ENCODE measurements at regions not wholly inside any gene's neighbourhood (a gene's known extent, or its start where the extent isn't known, plus 50 kb on each side); places are given as distances from the start of the nearest gene placed in this dataset.

DNA sequence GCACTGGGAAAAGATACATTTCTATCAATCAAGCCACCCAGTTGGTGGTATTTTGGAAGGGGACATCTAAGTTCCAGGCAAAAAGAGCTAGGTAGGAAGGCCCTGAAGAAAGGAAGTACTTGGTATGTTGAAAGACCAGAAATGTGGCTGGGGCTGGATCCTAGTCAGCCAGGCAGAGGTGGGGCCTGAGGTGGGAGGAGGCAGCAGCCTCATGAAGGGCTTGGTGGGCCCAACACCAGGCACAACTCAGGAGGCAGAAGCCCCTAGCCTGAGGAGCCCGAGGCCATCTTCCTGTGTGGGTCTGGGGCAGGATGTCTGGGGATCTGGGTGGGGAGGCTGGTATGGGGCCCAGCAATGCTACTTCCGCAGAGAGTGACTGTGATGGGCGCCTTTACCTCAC is 105.9 kb downstream of the SALL1 start:
- H3K4me3 ChIP-seq (ENCODE audit: low read depth, low read length), result no peak overlapping the region
- POLR2A ChIA-PET, result no interaction called here
- CTCF ChIA-PET, result no interaction called here
- no peak for DNase-seq (ENCODE audit: low read depth, low spot score)
- TF ChIP-seq, protein P1, sequence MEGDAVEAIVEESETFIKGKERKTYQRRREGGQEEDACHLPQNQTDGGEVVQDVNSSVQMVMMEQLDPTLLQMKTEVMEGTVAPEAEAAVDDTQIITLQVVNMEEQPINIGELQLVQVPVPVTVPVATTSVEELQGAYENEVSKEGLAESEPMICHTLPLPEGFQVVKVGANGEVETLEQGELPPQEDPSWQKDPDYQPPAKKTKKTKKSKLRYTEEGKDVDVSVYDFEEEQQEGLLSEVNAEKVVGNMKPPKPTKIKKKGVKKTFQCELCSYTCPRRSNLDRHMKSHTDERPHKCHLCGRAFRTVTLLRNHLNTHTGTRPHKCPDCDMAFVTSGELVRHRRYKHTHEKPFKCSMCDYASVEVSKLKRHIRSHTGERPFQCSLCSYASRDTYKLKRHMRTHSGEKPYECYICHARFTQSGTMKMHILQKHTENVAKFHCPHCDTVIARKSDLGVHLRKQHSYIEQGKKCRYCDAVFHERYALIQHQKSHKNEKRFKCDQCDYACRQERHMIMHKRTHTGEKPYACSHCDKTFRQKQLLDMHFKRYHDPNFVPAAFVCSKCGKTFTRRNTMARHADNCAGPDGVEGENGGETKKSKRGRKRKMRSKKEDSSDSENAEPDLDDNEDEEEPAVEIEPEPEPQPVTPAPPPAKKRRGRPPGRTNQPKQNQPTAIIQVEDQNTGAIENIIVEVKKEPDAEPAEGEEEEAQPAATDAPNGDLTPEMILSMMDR (IDR thresholded peaks at IDR 0.05; ENCODE audit: insufficient read depth, low read length, missing control alignments), result no peak

DNA sequence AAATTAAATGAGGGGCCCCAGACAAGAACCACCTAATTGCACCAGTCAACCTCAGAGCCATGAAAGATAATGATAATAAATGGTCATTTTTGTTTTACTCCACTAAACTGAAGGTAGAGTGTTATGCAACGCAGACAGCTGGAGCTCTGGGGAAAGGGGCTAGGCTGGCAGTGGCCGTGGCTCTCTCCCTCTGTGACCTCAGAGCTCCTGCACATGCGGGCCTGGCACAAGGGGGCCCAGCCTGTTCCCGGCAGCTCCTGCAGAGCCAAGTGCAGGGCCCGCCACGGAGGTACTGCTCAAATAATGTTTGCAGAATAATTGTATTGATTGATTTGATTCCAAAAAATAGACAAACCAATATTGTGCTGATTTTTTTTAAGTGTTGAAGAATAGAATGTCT is 109.5 kb downstream of the SALL1 start:
- CTCF ChIA-PET, result no interaction called here

DNA sequence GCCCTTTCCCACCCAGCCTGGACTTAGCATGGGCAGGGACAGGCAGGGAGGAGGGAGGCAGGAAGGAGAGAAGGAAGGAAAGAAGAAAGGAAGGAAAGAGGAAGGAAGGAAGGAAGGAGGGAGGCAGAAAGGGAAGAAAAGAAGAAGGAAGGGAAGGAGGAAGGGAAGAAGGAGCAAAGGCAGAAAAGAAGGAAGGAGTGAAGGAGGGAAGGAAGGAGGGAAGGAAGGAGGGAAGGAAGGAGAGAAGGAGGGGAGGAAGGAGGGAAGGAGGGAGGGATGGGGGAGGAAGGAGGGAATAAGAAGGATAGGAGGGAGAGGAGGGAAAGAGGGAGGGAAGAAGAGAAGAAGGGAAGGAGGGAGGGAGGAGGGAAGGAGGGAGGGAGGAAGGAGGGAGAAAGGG is 110.4 kb downstream of the SALL1 start:
- TF ChIP-seq, protein P1 (IDR thresholded peaks at IDR 0.05; ENCODE audit: insufficient read depth, low read length, missing control alignments), result no peak

More for the DNA sequence above, 109.5 kb downstream of the SALL1 start:
- no peak for DNase-seq (ENCODE audit: low read depth, low spot score)
- TF ChIP-seq, protein P1 (IDR thresholded peaks at IDR 0.05; ENCODE audit: insufficient read depth, low read length, missing control alignments), result no peak
- no peak overlapping the region for H3K4me3 ChIP-seq (ENCODE audit: low read depth, low read length)
- POLR2A ChIA-PET, result no interaction called here

DNA sequence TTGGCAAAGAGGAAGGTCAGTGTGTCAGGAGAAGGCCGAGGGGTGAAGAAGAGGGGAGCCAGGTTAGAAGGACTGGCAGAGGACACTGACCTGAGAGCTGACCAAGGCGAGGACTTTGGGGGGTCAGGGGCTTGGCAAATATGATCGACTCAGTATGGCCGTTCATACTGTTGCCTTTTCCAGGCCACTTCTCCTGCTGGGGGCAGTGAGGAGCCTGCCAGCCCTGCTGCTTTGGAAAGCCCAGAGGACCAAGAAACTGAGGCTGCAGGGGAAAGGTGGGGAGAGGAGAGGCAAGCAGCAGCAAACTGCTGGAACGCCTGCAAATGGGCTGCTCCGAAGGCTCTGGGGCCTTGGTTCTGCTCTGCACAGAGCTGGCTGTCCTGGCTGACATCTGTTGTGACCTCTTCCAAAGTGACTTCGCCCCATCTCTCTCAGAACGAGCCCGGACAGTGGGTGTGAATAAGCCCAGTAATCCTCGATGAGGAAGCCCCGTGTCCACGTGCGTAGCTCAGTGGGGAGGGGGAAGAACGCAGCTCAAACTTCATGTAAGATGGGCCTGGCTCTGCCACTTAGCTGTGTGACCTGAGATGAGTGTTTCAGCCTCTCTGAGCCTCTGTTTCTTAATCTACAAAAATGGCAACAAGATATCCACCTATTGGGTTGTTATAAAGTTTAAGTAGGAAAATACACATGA is 111.3 kb downstream of the SALL1 start:
- no peak overlapping the region for H3K4me3 ChIP-seq (ENCODE audit: low read depth, low read length)
- no peak for DNase-seq (ENCODE audit: low read depth, low spot score)
- CTCF ChIA-PET, result no interaction called here
- TF ChIP-seq, protein P1 (IDR thresholded peaks at IDR 0.05; ENCODE audit: insufficient read depth, low read length, missing control alignments), result no peak
- POLR2A ChIA-PET, result no interaction called here

More for the DNA sequence above, 110.4 kb downstream of the SALL1 start:
- DNase-seq (ENCODE audit: low read depth, low spot score), result no peak
- CTCF ChIA-PET, result no interaction called here
- POLR2A ChIA-PET, result no interaction called here
- no peak overlapping the region for H3K4me3 ChIP-seq (ENCODE audit: low read depth, low read length)

DNA sequence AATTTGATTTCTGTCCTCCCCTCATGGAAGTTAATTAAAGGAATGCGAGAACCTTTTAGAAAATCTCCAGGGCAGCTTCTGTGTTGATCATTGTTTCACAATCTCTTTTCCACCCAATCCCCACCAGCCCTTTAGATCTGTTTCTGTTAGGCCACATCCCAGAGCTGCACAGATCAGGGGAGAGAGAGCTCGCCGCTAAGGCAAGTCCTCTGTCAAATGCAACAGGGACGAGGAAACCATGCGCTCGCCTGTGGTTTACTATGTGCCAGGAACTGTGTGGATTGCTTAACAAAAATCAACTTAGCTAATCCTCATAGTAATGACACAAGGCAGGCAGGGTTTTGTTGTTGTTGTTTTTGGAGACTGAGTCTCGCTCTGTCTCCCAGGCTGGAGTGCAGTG is 115.4 kb downstream of the SALL1 start:
- H3K4me3 ChIP-seq (ENCODE audit: low read depth, low read length), result no peak overlapping the region
- no peak for DNase-seq (ENCODE audit: low read depth, low spot score)
- POLR2A ChIA-PET, result no interaction called here
- TF ChIP-seq, protein P1 (IDR thresholded peaks at IDR 0.05; ENCODE audit: insufficient read depth, low read length, missing control alignments), result no peak
- CTCF ChIA-PET, result no interaction called here

DNA sequence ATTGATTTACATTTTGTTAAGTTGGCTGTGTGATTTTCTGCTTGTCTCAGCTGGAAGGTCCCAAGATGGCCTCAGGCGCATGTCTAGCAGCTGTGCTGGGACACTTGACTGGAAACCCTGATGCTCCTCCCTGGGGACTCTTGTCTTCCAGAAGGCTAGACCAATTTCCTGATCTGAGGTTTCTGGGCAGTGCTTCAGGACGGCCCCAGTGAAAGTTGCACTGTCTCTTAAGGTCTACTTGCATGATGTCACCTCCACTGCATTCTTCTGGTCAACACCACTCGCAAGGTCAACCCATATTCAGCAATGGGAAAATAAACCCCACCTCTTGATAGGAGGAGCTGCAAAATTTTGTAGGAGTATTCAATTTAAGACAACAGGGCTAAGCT is 116.0 kb downstream of the SALL1 start:
- TF ChIP-seq, protein P1 (IDR thresholded peaks at IDR 0.05; ENCODE audit: insufficient read depth, low read length, missing control alignments), result no peak
- H3K4me3 ChIP-seq (ENCODE audit: low read depth, low read length), result no peak overlapping the region
- ChIA-PET CTCF (no interaction called here), POLR2A (no interaction called here)
- DNase-seq (ENCODE audit: low read depth, low spot score), result no peak
